IPS-18c (cell line): ENCODE measurements at regions not wholly inside any gene's neighbourhood (a gene's known extent, or its start where the extent isn't known, plus 50 kb on each side); places are given as distances from the start of the nearest gene placed in this dataset.

Experiments
- H3K4me3 ChIP-seq: 2 replicates; pipeline ENCODE4 v1.7.0; 2013; ENCODE audit warnings: low read depth, mild to moderate bottlenecking, low read length, moderate library complexity; ENCODE audit not compliant: insufficient read depth
- H3K9me3 ChIP-seq: one replicate; pipeline ENCODE4 v1.6.1; 2013; ENCODE audit warnings: mild to moderate bottlenecking, low read length, moderate library complexity; ENCODE audit not compliant: control insufficient read depth, insufficient read depth

DNA sequence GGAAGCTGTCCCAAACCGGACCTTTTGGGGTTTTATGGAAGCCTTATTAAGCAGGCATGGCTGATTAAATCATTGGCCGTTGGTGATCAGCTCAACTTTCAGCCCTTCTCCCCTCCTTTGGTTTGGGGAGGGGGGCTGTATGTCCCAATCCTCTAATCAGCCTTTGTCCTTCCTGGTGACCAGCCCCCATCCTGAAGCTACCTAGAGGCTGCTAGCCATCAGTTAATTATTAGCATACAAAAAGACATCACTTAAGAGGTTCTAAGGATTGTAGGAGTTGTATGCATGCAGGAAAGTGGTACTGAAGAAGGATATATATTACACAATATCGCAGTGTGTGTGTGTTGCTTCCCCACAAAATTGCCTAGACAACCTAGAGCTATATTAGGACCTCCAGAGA, 553.3 kb upstream of the FZD8 start:
- Histone ChIP-seq H3K9me3 (no peaks in the 10 kb centered on the region), H3K4me3 (no peak overlapping the region)

DNA sequence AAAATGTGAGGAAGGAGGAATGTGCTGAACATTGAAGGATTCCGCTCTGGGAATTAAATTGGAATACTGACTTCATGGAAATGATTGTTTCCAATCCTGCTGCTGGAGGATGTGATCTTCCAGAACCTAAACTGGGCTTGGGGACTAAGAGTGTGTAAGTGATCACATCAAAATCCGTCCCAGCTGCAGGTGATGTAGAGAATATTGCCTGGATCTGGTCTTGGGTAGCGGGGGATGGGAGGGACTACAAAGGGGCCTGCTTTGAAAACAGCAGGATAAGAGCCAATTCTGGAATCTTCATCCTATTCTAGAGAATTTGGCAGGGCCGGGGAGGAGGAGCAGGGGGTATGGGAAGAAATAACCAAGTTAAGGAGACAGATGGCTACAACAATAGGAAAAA, 552.2 kb upstream of the FZD8 start:
- Histone ChIP-seq H3K4me3 (no peak overlapping the region), H3K9me3 (no peaks in the 10 kb centered on the region)

DNA sequence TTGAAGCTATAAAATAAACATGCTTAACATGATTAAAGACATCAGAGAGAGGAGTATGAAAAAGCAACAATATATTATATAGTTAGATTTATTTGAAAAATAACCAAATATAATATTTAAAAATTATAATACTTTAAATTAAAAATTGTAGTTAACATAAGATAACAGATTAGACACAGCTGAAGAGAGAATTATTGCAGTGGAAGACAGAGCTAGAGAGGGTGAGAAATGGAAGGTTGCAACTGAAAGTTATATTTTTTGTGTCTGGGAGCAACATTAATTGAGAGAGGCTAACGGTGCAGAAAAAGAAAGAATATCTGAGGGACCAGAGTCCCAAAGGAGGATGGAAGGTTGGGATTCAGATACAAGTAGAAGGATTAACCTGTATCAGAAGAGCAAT, 548.9 kb upstream of the FZD8 start:
- no peak overlapping the region for H3K4me3 ChIP-seq
- H3K9me3 ChIP-seq = no peaks in the 10 kb centered on the region

DNA sequence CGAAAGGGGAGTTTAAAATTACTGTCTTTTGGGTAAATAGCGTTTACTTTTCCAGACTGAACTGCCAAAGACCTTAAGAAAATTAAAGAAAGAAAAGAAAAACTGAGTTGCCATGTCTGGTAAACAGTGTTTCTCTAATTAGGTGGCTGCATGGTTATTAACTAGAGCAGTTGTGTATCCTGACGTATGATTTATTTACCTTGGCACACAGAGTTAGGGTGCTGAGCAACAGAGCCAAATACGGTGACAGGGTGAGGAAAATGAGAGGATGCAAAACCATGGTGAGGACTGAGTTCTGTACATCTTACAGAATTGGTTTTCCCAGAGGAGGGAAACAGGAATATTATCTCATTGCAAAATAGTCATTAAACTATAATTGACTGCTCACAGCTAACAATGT, 546.4 kb upstream of the FZD8 start:
- Histone ChIP-seq H3K9me3 (no peaks in the 10 kb centered on the region), H3K4me3 (no peak overlapping the region)

DNA sequence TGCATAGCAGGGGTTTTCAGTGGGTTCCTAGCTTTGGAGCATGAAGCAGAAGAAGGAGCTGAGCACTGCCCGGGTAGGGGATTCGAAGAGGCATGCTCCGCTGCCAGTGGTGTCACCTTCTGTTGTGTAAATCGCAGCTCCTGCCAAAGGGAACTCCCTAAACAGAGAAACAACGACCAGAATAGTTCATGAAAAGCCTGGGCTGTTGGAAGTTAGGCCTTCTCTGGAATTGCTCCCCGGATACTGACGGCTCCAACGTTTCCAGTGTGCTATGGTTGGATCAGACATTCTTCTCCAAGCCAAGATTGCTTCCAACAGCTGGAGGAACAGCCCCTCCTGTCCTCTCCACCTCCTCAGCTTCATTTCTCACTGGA, 546.0 kb upstream of the FZD8 start:
- Histone ChIP-seq H3K4me3 (no peak overlapping the region), H3K9me3 (no peaks in the 10 kb centered on the region)

DNA sequence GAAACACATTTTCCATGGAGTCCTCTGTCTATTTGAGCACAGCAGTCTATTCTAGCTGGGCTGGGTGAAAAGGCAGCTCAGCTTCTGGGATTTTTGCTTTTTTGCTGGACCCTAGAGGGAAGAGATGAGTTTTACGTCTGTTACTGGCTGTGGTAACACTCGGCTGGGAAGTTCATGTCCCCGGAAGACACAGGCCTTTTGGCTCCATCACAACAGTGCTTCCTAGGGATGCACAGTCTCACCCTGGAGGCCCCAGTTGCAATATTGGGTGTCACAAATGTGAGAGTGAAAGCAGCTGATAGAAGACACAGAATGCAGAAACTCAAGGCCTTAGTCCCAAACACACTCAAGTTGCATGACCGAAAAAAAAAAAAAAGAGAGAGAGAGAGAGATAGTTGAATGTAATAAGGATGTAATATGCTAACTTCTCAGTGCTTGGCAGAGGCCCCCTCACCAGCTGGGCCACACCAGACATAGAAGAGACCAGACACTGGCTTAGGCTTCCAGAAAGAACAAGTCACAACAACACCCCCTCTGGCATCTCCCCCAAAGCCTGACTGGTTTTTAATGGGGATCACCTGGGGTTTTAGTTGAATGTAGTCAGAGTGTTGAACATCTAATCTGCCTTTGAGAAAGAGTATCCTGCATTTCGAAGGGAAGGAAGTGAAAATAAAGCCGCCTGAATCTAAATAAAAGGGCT, 545.4 kb upstream of the FZD8 start:
- H3K9me3 ChIP-seq = no peaks in the 10 kb centered on the region
- no peak overlapping the region for H3K4me3 ChIP-seq

DNA sequence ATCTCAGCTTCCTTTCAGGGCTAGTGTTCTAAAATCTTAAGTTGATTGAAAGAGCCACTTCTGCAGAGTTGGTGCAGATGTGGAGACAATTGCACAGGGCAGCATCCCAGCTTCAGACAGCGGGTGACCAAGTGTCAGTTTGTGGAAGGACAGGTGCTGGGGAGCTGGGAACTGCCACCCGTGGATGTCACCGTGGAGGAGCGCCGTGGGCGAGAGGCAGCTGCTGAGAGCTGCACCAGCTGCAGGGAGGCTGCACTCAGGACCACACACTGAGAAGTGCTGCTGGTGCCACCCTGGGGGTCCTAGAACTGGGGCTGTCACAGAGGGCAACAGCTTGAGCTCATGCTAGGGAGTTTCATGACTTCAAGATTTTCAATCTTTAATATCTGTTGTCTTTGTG, 543.0 kb upstream of the FZD8 start:
- Histone ChIP-seq H3K9me3 (no peaks in the 10 kb centered on the region), H3K4me3 (no peak overlapping the region)

DNA sequence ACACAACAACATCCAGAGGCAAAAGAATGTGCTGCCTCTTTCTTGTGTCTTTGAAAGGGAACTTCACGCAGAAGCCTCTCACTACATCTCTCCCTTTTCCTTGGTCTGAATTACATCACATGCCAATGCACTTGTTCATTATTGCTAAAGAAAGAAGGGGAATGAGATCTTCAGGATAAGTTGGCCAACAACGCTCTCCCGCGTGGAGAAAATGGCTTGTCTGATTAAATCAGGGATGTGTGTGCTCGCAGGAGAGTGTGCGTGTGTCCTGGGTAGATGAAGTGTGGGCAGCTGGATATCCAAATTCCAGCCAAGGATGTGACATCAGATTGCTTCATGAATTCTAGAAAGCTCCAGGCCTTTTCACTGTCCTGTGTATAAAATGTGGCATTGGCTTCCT, 541.6 kb upstream of the FZD8 start:
- no peaks in the 10 kb centered on the region for H3K9me3 ChIP-seq
- no peak overlapping the region for H3K4me3 ChIP-seq

DNA sequence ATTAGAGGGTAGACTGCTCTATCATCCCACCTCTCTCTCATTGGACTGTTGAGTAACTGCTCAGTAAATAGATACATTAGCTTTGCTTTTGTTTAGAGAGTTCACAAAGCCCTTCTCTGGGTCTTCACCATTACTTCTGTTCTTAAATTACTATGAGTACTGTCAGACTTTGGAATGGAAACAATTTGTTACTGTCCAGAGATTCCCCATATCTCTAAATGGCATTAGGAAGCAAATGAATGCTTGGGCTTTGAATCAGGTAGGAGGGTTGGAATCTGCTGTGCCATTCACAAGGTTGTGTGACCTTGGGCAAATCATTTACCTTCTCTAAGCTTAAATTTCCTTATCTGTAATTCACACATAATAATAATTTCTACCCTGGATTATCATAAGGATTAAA, 541.0 kb upstream of the FZD8 start:
- Histone ChIP-seq H3K4me3 (no peak overlapping the region), H3K9me3 (no peaks in the 10 kb centered on the region)

DNA sequence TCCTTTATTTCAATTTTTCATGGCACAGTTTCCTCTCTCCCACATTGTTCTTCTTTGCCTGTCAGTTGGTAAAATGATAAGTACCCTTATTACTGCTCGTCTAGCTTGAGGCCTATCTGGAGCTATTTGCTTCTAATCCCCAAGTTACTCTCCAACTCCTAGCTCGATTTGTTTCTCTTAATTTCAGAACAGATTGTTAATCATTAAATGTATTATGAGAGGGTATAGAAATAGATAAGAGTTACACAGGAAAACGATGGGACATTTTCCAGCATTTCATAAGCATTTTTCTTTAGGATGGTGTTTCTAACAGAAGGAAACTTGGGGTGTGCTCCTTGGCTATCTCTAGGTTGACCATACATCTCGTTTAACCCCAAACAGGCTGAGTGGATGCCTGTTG, 540.5 kb upstream of the FZD8 start:
- Histone ChIP-seq H3K4me3 (no peak overlapping the region), H3K9me3 (no peaks in the 10 kb centered on the region)

DNA sequence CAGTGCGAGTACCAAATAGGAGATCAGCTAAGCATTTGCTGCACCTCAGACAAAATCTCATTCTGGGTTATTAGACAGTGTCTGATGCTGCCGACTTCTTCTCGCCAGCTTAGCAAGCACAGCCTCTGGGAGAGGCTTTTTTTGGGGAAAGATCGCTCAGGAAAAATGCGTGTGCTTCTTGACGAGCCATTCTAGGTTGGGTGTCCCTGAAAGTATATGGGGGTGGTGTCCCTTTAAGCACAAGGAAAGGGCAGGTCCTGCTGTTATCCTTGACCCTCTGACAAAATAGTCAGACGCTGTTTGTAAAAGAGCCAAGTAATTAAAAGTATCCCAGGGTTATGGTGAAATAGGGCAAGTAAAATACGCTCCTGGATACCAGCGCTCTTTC, 540.1 kb upstream of the FZD8 start:
- Histone ChIP-seq H3K4me3 (no peak overlapping the region), H3K9me3 (no peaks in the 10 kb centered on the region)

DNA sequence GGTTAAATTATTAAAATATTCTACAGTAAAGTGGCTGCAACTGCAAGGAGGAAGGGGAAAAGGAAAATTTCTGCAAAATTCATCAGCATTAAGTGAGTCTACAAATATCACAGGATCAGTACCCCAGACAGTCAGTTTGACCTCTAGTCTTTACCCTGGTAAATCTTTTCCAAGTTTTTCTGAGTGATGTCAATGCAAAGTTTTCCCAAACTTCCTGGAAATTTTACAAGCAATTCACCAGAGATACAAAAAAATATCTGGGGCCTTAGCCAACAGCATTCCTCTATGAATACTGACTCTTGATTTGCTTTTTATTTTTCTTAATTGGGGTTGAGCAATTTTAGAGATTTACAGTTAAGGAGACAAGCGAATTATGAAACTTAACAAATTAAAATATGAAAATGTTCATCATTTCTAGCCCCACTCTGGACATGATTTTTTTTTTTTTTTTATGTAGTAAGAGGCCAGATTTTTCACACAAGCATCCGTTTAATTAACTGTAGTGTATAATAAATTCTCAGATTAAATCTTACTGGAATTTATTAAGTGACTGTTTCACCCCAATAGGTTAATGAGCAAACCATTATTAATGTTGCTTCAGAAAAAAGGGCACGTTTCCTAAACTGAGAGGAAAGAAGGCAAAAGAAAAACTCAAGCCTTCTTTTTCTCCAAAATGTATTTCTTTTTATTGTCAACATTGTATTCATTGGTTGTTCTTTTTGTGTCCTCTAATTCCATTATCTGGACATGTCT, 539.5 kb upstream of the FZD8 start:
- no peak overlapping the region for H3K4me3 ChIP-seq
- H3K9me3 ChIP-seq = no peaks in the 10 kb centered on the region

DNA sequence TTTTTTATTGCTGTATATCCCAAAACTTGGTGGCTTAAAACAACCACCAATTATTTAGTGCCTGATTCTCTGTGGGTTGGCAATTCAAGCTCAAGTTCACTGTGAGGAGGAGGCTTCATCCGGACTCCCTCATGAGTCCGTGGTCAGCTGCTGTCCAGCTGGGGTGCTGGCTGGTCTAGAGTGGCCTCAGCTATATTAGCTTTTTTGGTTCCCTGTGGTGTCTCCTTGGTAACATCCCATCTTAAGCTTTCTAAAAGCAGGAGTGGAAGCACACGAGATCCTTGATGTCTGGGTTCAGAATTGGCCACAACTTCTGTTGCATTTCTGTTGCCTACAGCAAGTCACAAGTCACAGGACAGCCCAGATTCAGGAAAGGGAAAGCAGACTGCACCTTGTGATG, 536.5 kb upstream of the FZD8 start:
- H3K4me3 ChIP-seq = no peak overlapping the region
- H3K9me3 ChIP-seq = no peaks in the 10 kb centered on the region

DNA sequence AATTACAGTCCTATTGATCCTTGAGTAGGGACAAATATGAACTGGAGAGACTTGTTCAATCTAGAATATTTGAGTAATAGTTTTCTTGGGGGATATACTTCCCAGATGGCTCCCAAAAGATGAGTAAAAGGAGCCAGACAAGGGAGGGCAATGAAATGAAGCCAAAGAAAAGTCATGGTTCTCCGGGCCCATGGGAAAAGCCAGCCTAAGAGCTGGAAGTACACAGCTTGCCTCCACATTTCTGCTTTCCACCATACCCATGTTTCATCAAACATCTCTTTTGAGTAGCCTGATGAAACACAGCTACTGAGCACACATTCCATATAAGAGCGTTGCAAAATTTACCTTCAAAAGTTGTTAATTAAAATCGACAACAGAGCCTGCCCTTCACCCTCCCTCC, 535.0 kb upstream of the FZD8 start:
- no peak overlapping the region for H3K4me3 ChIP-seq
- no peaks in the 10 kb centered on the region for H3K9me3 ChIP-seq

DNA sequence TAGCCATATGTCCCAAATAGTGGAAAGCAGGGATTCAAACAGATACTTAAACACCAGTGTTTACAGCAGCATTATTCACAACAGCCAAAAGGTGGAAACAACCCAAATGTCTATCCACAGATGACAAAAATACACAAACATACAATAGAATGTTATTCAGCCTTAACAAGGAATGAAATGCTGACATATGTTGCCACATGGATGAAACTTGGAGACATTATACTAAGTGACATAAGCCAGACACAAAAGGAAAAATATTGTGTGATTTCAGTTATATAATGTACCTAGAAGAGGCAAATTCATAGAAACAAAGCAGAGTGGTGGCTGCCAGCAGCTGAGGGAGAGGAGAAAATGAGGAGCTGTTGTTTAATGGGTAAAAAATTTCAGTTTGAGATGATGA, 533.9 kb upstream of the FZD8 start:
- Histone ChIP-seq H3K4me3 (no peak overlapping the region), H3K9me3 (no peaks in the 10 kb centered on the region)

DNA sequence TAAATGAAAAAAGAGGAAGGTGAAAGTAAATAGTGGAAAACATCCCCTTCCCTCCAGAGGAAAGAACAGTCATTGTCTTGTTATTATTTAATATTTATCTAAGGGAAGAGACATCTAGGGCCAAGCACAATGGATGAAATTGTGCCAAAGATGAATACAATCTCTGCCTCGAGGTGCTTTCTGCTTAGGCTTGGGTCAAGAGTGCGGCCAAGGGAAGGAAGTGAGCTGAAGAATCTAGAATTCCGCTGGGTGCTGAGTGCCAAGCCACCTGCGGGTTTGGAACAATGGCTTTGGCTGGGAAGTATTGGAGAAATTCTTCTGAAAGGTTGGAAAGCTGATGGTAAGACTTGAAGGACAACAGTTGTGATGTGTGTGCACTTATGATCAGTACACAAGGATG, 531.3 kb upstream of the FZD8 start:
- Histone ChIP-seq H3K4me3 (no peak overlapping the region), H3K9me3 (no peaks in the 10 kb centered on the region)

DNA sequence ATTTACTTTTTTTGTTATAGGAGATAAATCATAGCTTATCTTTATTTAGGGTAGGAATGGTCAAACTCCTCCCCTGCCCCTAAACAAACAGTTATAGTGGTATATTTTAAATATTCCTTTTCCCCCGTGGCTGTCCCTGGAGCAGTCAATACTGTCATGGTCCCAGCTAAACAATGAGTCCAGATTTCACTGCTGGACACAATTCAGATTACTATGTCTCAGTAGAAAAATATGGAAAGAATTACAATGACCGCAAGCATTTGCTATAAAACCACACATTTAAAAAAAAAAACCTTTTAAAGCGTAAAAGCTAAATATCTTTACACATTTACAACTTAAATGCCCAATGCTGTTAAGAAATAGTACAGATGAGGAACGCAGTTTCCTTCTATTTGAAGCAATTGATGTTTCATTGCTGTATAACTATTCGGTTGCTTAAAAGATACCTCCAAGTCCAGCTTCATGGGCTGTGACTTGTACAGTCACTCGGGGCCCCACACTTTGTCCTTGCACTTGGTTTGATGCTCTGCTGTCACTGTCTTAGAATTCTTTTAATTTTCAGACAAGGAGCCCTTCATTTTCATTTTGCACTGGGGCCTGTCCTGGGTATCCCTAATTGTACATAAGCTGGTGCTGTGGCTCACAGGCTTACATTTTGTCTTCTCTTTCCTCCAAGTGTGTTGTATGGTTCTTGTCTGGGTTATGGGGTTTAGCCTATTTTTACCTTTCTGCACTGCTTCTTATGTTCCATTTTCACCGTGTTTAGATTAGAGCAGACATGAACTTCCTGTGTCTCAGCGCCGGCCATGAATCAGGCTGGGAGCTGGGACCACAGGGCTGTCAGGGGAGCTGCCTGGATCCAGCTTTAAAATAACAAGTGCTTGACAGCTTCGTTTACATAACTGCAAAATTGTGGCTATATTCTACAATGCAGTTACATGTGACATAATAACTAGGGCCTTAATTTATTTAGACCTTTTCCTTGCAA, 530.2 kb upstream of the FZD8 start:
- no peaks in the 10 kb centered on the region for H3K9me3 ChIP-seq
- H3K4me3 ChIP-seq = no peak overlapping the region

DNA sequence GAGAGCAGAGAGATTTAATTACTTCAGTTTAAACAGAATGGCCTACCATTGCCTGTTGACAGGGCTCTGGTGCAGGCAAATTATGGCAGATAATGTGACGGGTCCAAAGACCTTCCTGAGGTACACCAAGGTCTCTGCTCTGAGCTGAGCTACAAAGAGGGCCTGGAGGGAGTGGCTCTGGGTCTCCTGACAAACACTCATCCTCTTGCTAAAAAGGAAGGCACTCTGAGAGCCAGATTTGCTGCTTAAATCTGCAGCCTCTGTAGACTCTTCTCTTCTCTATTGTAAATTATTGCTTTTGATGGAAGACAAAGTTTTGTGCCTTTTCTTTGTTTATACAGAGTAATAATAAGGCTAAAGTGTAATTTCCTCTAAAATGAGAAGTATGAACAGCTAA, 529.5 kb upstream of the FZD8 start:
- Histone ChIP-seq H3K4me3 (no peak overlapping the region), H3K9me3 (no peaks in the 10 kb centered on the region)
